SK-N-MC (cell line): ENCODE measurements at regions not wholly inside any gene's neighbourhood (a gene's known extent, or its start where the extent isn't known, plus 50 kb on each side); places are given as distances from the start of the nearest gene placed in this dataset.

Experiments used
- EZH2 ChIP-seq: fragments of 200-600 bp; sonication (generic); IDR thresholded peaks from one replicate; pipeline ENCODE4 v1.6.1; 2017; ENCODE audit warnings: antibody characterized with exemption
- POLR2AphosphoS5 ChIP-seq: IDR thresholded peaks from 2 replicates; pipeline ENCODE4 v1.6.1; 2012; ENCODE audit warnings: mild to moderate bottlenecking, low read depth, low read length, borderline replicate concordance

DNA sequence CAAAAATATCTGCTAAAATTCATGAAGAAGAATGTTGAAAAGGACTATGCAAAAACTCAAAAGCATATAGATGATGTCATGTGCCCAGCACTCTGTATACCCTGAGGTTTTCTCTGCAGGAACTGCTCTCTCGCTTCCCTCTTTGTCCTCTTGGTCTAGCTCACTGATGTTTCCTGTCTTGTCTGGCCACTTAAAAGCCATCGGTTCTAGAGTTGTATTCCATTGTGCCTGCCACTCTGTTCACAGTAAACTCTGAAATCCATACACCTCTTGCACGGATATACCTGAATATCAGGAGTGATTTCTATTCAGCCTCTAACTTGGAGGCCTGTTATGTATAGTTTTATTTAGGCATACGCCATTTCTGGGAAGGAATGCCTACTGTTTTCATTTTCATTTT is 101.0 kb upstream of the CNTNAP4 start:
- TF ChIP-seq EZH2 (no peak), POLR2AphosphoS5 (no peak)
